Astrocyte (in vitro differentiated cells and primary cell): ENCODE measurements at regions not wholly inside any gene's neighbourhood (a gene's known extent, or its start where the extent isn't known, plus 50 kb on each side); places are given as distances from the start of the nearest gene placed in this dataset.

ENCODE experiments used
- DNase-seq: peaks from one replicate; pipeline ENCODE4 v3.0.0-alpha.2; 2010; ENCODE audit warnings: low read depth
- FAIRE-seq: peaks from 2 replicates; lab custom pipeline; 2011; peaks lifted over from hg19 to GRCh38; lab: Jason Lieb, UNC
- H2AFZ ChIP-seq: 2 replicates; pipeline ENCODE4 v1.6.0; 2012; ENCODE audit warnings: low read depth, low read length, inconsistent platforms
- H3K27ac ChIP-seq: 2 replicates; pipeline ENCODE4 v1.5.1; 2011; ENCODE audit warnings: low read depth, low read length, inconsistent platforms
- H3K27me3 ChIP-seq: 2 replicates; pipeline ENCODE4 v1.6.0; 2011; ENCODE audit warnings: low read length, inconsistent platforms; ENCODE audit not compliant: insufficient read depth
- H3K36me3 ChIP-seq: 2 replicates; pipeline ENCODE4 v1.5.1; 2011; ENCODE audit warnings: low read length, inconsistent platforms; ENCODE audit not compliant: insufficient read depth
- H3K4me1 ChIP-seq: 2 replicates; pipeline ENCODE4 v1.5.1; 2011; ENCODE audit warnings: low read length, inconsistent platforms; ENCODE audit not compliant: insufficient read depth
- H3K4me2 ChIP-seq: 2 replicates; pipeline ENCODE4 v1.6.0; 2012; ENCODE audit warnings: low read length, inconsistent platforms
- H3K4me3 ChIP-seq: 2 replicates; pipeline ENCODE4 v1.5.1; 2011; ENCODE audit warnings: low read depth, mild to moderate bottlenecking, low read length, inconsistent platforms; ENCODE audit not compliant: insufficient read depth
- H3K79me2 ChIP-seq: 2 replicates; pipeline ENCODE4 v1.6.0; 2012; ENCODE audit warnings: mild to moderate bottlenecking, low read length, inconsistent platforms; ENCODE audit not compliant: insufficient read depth
- H3K9ac ChIP-seq: 2 replicates; pipeline ENCODE4 v1.6.0; 2012; ENCODE audit warnings: mild to moderate bottlenecking, low read length, inconsistent platforms
- H3K9me3 ChIP-seq: 2 replicates; pipeline ENCODE4 v1.5.1; 2012; ENCODE audit warnings: low read depth, mild to moderate bottlenecking, low read length, inconsistent platforms; ENCODE audit not compliant: insufficient read depth
- H4K20me1 ChIP-seq: 2 replicates; pipeline ENCODE4 v1.6.0; 2012; ENCODE audit warnings: low read length, inconsistent platforms; ENCODE audit not compliant: insufficient read depth
- H3K27ac Mint-ChIP-seq: one replicate; pipeline ENCODE4 v1.8.0; 2021; ENCODE audit warnings: mild to moderate bottlenecking, mixed read lengths; ENCODE audit not compliant: unreplicated experiment
- H3K27me3 Mint-ChIP-seq: one replicate; pipeline ENCODE4 v1.8.0; 2021; ENCODE audit warnings: low read depth, mixed read lengths; ENCODE audit not compliant: unreplicated experiment
- H3K36me3 Mint-ChIP-seq: one replicate; pipeline ENCODE4 v1.8.0; 2021; ENCODE audit warnings: low read depth, mixed read lengths; ENCODE audit not compliant: unreplicated experiment
- H3K4me1 Mint-ChIP-seq: one replicate; pipeline ENCODE4 v1.8.0; 2021; ENCODE audit warnings: low read depth, mixed read lengths; ENCODE audit not compliant: unreplicated experiment
- H3K4me3 Mint-ChIP-seq: one replicate; pipeline ENCODE4 v1.8.0; 2021; ENCODE audit warnings: mild to moderate bottlenecking, moderate library complexity, mixed read lengths; ENCODE audit not compliant: unreplicated experiment
- H3K9me3 Mint-ChIP-seq: one replicate; pipeline ENCODE4 v1.8.0; 2021; ENCODE audit warnings: mild to moderate bottlenecking, mixed read lengths; ENCODE audit not compliant: unreplicated experiment
- EZH2 ChIP-seq: IDR thresholded peaks from 2 replicates; pipeline ENCODE4 v1.6.1; 2012; ENCODE audit warnings: mild to moderate bottlenecking, low read length, inconsistent platforms; ENCODE audit not compliant: insufficient read depth
- TF ChIP-seq, protein P1 (sequence below): IDR thresholded peaks from 2 replicates; pipeline ENCODE4 v1.5.1; 2011; ENCODE audit warnings: low read depth, mild to moderate bottlenecking, inconsistent platforms, low read length, moderate library complexity; ENCODE audit not compliant: insufficient read depth

DNA sequence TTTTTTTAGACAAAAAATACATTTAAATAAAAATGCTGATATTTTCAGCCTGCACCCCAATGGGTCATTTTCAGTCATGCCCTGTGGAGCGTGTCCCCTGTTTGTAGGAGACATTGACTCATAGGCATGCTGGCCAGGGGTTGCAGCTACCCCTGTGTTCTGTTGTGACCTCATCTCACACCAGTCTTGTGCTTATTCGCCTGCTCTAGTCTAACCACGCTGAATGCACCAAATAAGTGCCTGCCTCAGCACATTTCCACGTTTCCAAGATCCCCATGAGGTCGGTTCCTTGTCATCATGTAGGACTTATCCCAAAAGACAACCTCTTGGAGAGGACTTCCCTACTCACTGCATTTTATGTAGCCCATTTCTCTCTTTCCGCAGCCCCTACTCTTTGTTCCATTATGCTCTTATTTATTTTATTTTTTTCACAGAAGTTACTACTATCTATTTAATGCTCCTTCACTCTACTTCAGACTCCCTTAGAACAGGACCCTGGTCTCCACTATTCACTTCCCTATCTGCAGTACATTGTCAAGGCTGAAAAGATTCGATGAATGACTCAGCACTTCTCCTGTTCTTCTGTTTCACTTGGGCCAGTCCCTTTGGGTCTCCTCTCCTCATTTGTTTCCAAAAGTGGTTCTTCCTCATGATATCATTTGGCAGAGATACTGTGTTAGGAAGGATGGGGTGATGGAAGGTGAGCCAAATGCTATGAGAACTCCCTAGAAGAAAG, 109.7 kb downstream of the MSL3 start:
- DNase-seq: no peak
- no peak overlapping the region for H3K27ac ChIP-seq
- no peak overlapping the region for H2AFZ ChIP-seq
- no peaks in the 10 kb centered on the region for H3K79me2 ChIP-seq
- no peak overlapping the region for H3K4me3 Mint-ChIP-seq
- no peaks in the 10 kb centered on the region for H3K27me3 ChIP-seq
- no peaks in the 10 kb centered on the region for H3K27me3 Mint-ChIP-seq
- H3K4me1 ChIP-seq: no peaks in the 10 kb centered on the region
- FAIRE-seq: no peak
- H3K4me3 ChIP-seq: no peak overlapping the region
- H3K9ac ChIP-seq: no peak overlapping the region
- H3K36me3 Mint-ChIP-seq: no peaks in the 10 kb centered on the region
- no peaks in the 10 kb centered on the region for H3K9me3 Mint-ChIP-seq
- H3K4me2 ChIP-seq: no peak overlapping the region
- no peak for TF ChIP-seq EZH2
- TF ChIP-seq, protein P1, sequence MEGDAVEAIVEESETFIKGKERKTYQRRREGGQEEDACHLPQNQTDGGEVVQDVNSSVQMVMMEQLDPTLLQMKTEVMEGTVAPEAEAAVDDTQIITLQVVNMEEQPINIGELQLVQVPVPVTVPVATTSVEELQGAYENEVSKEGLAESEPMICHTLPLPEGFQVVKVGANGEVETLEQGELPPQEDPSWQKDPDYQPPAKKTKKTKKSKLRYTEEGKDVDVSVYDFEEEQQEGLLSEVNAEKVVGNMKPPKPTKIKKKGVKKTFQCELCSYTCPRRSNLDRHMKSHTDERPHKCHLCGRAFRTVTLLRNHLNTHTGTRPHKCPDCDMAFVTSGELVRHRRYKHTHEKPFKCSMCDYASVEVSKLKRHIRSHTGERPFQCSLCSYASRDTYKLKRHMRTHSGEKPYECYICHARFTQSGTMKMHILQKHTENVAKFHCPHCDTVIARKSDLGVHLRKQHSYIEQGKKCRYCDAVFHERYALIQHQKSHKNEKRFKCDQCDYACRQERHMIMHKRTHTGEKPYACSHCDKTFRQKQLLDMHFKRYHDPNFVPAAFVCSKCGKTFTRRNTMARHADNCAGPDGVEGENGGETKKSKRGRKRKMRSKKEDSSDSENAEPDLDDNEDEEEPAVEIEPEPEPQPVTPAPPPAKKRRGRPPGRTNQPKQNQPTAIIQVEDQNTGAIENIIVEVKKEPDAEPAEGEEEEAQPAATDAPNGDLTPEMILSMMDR: no peak
- no peaks in the 10 kb centered on the region for H3K36me3 ChIP-seq
- H4K20me1 ChIP-seq: no peaks in the 10 kb centered on the region
- peaks cover 8% of the 10 kb centered on the region for H3K4me1 Mint-ChIP-seq
- no peak overlapping the region for H3K27ac Mint-ChIP-seq
- no peaks in the 10 kb centered on the region for H3K9me3 ChIP-seq

DNA sequence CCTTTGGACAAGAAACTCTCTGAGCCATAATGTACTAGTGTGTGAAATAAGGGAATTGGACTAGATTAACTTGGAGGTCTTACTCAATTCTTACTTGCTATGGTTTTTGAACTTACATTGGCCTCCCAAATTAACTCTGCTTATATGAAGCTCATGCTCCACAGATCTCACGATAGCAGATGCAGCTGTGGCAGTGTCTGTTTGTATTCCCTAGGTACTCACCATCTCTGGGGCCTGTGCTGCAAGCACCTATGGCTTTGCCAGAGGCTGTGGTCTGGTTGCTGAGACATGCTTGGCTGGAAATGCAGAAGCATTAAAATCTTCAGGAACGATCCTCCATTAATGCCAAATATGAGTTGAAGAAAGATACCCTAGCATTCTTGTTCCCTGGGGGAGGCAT, 112.8 kb downstream of the MSL3 start:
- FAIRE-seq (no peak), DNase-seq (no peak)
- Mint-ChIP-seq H3K9me3 (no peaks in the 10 kb centered on the region), H3K27me3 (no peaks in the 10 kb centered on the region), H3K4me1 (peaks cover 6% of the 10 kb centered on the region), H3K4me3 (no peak overlapping the region), H3K27ac (no peak overlapping the region), H3K36me3 (no peaks in the 10 kb centered on the region)
- Histone ChIP-seq H3K4me3 (no peak overlapping the region), H3K4me2 (no peak overlapping the region), H2AFZ (no peak overlapping the region), H3K27ac (no peak overlapping the region), H3K36me3 (no peaks in the 10 kb centered on the region), H3K4me1 (no peaks in the 10 kb centered on the region), H3K9me3 (no peaks in the 10 kb centered on the region), H3K27me3 (no peaks in the 10 kb centered on the region), H3K9ac (no peak overlapping the region), H3K79me2 (no peaks in the 10 kb centered on the region), H4K20me1 (no peaks in the 10 kb centered on the region)
- TF ChIP-seq, protein P1: no peak
- no peak for TF ChIP-seq EZH2

DNA sequence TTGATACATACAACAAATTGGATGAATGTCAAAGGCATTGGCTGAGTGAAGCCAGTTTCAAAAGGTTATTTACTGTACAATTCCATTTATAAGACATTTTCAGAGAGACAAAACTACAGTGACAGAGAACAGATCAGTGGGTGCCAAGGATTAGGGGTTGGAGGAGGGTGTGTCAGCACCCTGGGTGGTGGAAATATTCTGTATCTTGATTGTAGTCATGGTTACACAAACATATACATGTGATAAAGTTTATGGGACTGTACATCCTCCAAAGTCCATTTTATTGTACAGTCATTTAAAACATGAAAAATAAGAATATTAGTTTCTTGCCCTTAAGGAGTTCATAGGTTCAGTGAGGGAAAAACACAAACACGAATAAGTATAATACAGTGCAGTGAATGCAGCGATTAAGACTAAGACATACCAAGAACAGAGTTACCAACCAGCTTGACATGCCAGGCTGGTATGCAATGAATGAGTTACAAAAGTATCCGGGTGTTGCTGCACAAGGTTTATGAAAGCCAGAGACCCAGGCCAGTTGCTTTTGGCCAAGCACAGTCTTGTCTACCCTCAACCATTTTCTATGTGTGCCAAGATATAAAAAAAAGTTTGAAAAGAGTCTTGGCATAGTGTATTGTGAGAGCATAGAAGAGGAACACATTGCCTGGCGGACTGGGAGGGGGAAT, 123.6 kb downstream of the MSL3 start:
- no peak overlapping the region for H3K4me3 Mint-ChIP-seq
- FAIRE-seq: peak; percentile 89

More for the DNA sequence above, 123.6 kb downstream of the MSL3 start:
- no peak overlapping the region for H3K9ac ChIP-seq
- no peaks in the 10 kb centered on the region for H3K36me3 ChIP-seq
- H3K27ac ChIP-seq: no peak overlapping the region
- TF ChIP-seq, protein P1: no peak
- TF ChIP-seq EZH2: no peak
- Mint-ChIP-seq H3K4me1 (no peaks in the 10 kb centered on the region), H3K27me3 (no peaks in the 10 kb centered on the region), H3K27ac (no peak overlapping the region), H3K36me3 (no peaks in the 10 kb centered on the region), H3K9me3 (no peaks in the 10 kb centered on the region)
- no peaks in the 10 kb centered on the region for H3K79me2 ChIP-seq
- H3K27me3 ChIP-seq: no peaks in the 10 kb centered on the region
- no peaks in the 10 kb centered on the region for H4K20me1 ChIP-seq
- no peak overlapping the region for H3K4me2 ChIP-seq
- H2AFZ ChIP-seq: no peak overlapping the region
- H3K4me1 ChIP-seq: no peaks in the 10 kb centered on the region
- DNase-seq: no peak
- no peaks in the 10 kb centered on the region for H3K9me3 ChIP-seq
- no peak overlapping the region for H3K4me3 ChIP-seq
